ENCODE measurements at regions not wholly inside any gene's neighbourhood (a gene's known extent, or its start where the extent isn't known, plus 50 kb on each side); places are given as distances from the start of the nearest gene placed in this dataset.

DNA sequence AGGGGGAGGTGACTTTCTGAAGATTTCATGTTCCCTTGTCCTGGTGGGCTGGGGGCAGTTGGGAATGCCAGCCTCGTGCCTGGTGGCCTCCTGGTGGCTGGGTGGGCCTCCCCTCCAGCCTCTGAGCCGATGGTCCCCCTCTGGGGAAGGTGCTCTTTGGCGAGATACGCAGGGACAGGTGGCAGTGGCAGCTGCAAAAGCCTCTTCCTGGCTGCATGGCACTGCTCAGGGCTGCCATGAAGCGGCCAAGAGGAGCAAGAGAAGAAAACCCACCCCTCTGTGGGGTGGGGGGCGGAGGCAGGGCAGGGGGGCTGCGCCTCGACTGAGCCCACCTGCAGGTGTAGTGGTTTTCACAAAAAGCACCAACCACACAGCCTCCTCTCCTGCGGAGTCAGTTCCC, 61.8 kb upstream of the PHF21B start:
- TF ChIP-seq, protein P1, sequence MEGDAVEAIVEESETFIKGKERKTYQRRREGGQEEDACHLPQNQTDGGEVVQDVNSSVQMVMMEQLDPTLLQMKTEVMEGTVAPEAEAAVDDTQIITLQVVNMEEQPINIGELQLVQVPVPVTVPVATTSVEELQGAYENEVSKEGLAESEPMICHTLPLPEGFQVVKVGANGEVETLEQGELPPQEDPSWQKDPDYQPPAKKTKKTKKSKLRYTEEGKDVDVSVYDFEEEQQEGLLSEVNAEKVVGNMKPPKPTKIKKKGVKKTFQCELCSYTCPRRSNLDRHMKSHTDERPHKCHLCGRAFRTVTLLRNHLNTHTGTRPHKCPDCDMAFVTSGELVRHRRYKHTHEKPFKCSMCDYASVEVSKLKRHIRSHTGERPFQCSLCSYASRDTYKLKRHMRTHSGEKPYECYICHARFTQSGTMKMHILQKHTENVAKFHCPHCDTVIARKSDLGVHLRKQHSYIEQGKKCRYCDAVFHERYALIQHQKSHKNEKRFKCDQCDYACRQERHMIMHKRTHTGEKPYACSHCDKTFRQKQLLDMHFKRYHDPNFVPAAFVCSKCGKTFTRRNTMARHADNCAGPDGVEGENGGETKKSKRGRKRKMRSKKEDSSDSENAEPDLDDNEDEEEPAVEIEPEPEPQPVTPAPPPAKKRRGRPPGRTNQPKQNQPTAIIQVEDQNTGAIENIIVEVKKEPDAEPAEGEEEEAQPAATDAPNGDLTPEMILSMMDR (IDR thresholded peaks at IDR 0.05), result no peak
- no peak for TF ChIP-seq POLR2A (IDR thresholded peaks at IDR 0.05)

Measured in uterus (tissue), 2 donors.